Activated naive CD4-positive, alpha-beta T cell treated with anti-CD3 and anti-CD28 coated beads for 36 hours (primary cell): ENCODE measurements at regions not wholly inside any gene's neighbourhood (a gene's known extent, or its start where the extent isn't known, plus 50 kb on each side); places are given as distances from the start of the nearest gene placed in this dataset.

Source experiments
- CTCF ChIA-PET: fragments of 350-600 bp; sonication (Branson Sonifier 250); formaldehyde crosslinking; loops from one replicate; lab custom pipeline; 2021; ENCODE audit warnings: antibody characterized with exemption; lab: Charles Lee
- DNase-seq: peaks from one replicate; pipeline ENCODE4 v3.0.0-alpha.2; 2020
- H3K27ac Mint-ChIP-seq: one replicate; pipeline ENCODE4 v1.8.0; 2021; ENCODE audit warnings: mild to moderate bottlenecking, mixed read lengths
- H3K27me3 Mint-ChIP-seq: one replicate; pipeline ENCODE4 v1.8.0; 2021; ENCODE audit warnings: low read depth, mixed read lengths
- H3K36me3 Mint-ChIP-seq: one replicate; pipeline ENCODE4 v1.8.0; 2021; ENCODE audit warnings: low read depth, mixed read lengths
- H3K4me1 Mint-ChIP-seq: one replicate; pipeline ENCODE4 v1.8.0; 2021; ENCODE audit warnings: low read depth, mixed read lengths
- H3K4me3 Mint-ChIP-seq: one replicate; pipeline ENCODE4 v1.8.0; 2021; ENCODE audit warnings: mild to moderate bottlenecking, moderate library complexity, mixed read lengths
- H3K9me3 Mint-ChIP-seq: one replicate; pipeline ENCODE4 v1.8.0; 2021; ENCODE audit warnings: mixed read lengths
- intact Hi-C: fragments of 100-400 bp; cut with micrococcal nuclease; formaldehyde crosslinking; loops from one replicate; pipeline ENCODE4 v1.15.1; 2023

DNA sequence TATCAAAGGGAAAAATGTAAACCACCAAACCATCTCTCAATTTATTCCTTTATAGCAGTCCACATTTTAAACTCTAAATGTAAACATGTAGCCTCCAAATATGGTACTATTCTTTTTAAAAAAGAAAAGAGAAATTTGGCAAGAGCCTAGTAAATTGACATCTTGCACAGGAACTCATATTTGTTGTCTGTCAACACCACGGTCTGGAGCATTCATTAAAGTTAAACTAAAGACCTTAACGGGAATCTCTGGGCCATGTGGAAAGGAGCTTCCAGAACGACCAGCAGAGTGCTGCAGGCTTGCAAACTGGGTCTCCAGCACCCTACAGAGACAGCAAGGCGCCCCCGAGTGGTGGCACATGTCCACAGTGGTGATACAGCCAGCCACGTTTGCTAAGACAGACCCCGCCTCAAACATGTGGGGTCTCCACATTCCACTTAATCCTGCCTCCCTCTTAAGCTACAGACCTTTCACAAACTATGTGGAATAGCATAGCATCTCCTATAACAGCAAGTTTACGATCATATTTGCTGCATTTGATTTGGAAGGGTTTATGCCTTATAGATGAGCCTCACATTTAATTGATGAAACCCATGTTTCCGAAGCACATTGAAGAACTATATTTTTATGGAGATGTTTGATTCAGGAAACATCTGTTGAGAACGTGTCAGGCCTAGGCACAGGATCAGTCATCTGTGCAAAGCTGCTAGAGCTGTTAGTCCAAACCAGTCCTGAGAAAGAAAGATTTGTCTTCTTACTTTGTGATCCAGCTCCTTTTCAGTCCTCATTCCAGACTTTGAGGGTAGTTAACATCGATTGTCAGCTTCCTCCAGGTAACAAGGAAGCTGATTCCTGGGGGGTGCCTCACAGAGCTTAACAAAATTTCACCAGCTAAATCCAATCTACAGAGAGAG, 96.4 kb upstream of the BACE2 start:
- no peak overlapping the region for H3K27ac Mint-ChIP-seq
- DNase-seq = peak; percentile 8
- intact Hi-C loops = no loop called here
- peaks cover 28% of the 10 kb centered on the region for H3K27me3 Mint-ChIP-seq
- no peaks in the 10 kb centered on the region for H3K36me3 Mint-ChIP-seq
- CTCF ChIA-PET = interaction anchor here (0.6 to 0.7 kb wide), 3 partner anchors 9 to 378 kb away, joined by 3 to 4 read pairs (median 3); no protein-coding TSS in a partner anchor
- H3K9me3 Mint-ChIP-seq = no peaks in the 10 kb centered on the region
- peaks cover 9% of the 10 kb centered on the region for H3K4me1 Mint-ChIP-seq
- H3K4me3 Mint-ChIP-seq = no peak overlapping the region

DNA sequence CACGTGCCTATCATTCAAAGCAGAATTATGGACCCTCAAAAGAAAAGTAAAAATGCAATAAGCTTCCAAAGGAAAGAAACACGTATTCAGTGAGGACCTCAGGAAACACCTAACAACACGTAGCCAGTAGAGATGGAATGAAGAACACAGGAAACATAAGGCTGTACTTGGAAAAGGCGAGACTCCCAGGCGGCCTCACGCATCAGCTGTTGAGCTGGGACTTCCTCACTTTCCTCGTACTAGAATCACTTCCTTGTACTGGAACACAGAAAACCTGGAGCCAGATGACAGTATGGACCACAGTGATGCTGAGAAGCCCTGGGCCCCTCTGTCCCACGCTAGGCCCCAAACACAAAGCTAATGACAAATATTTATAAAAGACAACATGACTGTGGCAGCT, 94.4 kb upstream of the BACE2 start:
- Mint-ChIP-seq H3K36me3 (no peaks in the 10 kb centered on the region), H3K9me3 (no peaks in the 10 kb centered on the region), H3K4me1 (peaks cover 6% of the 10 kb centered on the region), H3K27ac (no peak overlapping the region), H3K4me3 (no peak overlapping the region), H3K27me3 (peaks cover 14% of the 10 kb centered on the region)
- CTCF ChIA-PET = interaction anchor here (1.0 kb wide), 1 partner anchor 21 kb away, joined by 3 read pairs; no protein-coding TSS in a partner anchor
- intact Hi-C loops = no loop called here
- DNase-seq = no peak

- no peak overlapping the region for H3K27ac Mint-ChIP-seq
- H3K9me3 Mint-ChIP-seq = no peaks in the 10 kb centered on the region
- no peak overlapping the region for H3K4me3 Mint-ChIP-seq
- H3K36me3 Mint-ChIP-seq = no peaks in the 10 kb centered on the region
- H3K27me3 Mint-ChIP-seq = peaks cover 4% of the 10 kb centered on the region
- CTCF ChIA-PET = no interaction called here
- DNase-seq = no peak
- H3K4me1 Mint-ChIP-seq = no peaks in the 10 kb centered on the region
- intact Hi-C loops = no loop called here
These were observed 93.4 kb upstream of the BACE2 start for GRCh38 chr21:41074396-41075184.

DNA sequence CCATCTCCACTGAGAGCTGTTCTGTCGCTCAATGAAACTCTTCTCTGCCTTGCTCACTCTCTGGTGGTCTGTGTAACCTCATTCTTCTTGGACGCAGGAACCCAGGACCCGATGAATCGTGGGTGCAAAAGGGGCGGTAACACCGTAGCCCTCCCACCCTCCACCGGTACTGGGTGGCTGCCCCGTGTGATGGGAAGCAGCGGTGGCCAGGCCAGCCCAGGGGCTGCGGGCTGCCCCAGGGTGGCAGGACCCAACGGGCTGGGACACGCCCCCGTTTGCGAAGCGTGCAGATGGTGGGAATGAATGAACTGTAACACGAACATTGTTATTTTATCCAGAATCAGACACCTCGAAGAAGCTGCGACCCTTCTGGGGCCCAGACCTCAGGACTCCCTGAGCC, 92.3 kb upstream of the BACE2 start:
- intact Hi-C loops = no loop called here
- Mint-ChIP-seq H3K4me1 (no peaks in the 10 kb centered on the region), H3K4me3 (no peak overlapping the region), H3K27me3 (peaks cover under 1% of the 10 kb centered on the region), H3K27ac (no peak overlapping the region), H3K9me3 (no peaks in the 10 kb centered on the region), H3K36me3 (no peaks in the 10 kb centered on the region)
- CTCF ChIA-PET = no interaction called here
- no peak for DNase-seq

DNA sequence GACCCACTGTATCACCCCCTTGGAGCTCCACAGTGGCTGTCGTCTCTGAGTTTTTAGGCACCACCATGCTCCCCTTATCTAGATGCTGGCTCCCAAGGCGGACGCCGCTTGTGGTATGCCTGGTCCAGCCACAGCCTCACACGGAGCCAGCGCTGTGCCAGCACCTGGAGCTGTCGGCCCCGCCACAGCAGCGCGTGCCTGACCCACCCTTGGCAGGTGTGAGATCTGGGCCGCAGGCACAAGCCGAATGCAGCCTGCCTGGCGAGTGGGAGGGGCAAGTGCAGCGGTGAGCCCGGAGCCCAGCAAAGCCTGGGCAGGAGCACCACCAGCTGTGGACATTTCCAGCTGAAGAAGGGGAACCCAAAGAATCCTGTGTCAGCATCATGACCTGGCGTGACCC, 91.9 kb upstream of the BACE2 start:
- Mint-ChIP-seq H3K4me1 (no peaks in the 10 kb centered on the region), H3K9me3 (no peaks in the 10 kb centered on the region), H3K27me3 (no peaks in the 10 kb centered on the region), H3K36me3 (no peaks in the 10 kb centered on the region), H3K27ac (no peak overlapping the region), H3K4me3 (no peak overlapping the region)
- intact Hi-C loops = no loop called here
- CTCF ChIA-PET = no interaction called here
- DNase-seq = no peak

DNA sequence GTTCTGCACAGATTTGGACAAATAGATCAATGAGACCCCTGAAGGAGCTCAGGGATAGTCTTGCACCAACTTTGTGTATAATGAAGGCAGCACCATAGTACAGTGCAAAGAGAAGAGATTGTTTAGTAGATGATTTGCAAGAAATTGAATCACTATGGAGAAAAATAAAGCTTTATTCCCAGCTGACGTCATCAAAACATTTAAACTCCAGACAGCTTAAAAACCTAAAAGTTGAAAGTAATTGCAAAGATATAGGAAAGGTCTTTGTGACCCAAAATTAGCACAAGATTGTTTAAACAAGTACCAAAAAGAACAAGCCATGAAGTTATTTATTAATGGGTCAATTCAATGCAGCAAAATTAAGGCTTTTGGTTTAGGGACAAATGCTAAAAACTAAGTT, 88.8 kb upstream of the BACE2 start:
- Mint-ChIP-seq H3K9me3 (no peaks in the 10 kb centered on the region), H3K27me3 (no peaks in the 10 kb centered on the region), H3K36me3 (no peaks in the 10 kb centered on the region), H3K27ac (no peak overlapping the region), H3K4me1 (no peaks in the 10 kb centered on the region), H3K4me3 (no peak overlapping the region)
- CTCF ChIA-PET = no interaction called here
- intact Hi-C loops = no loop called here
- no peak for DNase-seq

DNA sequence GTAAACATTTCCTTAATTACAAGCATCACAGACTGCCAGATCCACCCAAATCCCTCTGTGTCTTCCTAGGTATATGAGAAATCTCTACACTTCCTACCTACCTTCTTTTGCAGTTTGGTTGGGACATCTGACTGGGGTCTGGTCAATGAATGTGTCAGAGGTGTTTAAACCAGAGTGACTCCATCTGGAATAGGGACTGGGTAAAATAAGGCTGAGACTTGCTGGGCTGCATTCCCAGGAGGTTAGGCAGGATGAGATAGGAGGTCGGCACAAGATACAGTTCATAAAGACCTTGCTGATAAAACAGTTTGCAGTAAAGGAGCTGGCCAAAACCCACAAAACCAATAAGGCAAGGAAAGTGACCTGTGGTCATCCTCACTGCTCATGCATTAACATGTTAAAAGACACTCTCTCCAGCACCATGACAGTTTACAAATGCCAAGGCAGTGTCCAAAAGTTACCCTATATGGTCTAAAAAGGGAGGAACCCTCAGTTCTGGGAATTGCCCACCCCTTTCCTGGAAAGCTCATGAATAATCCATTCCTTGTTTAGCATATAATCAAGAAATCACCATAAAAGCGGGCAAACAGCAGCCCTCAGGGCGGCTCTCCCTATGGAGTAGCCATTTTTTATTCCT, 87.4 kb upstream of the BACE2 start:
- peaks cover 3% of the 10 kb centered on the region for H3K27me3 Mint-ChIP-seq
- DNase-seq = no peak
- no peak overlapping the region for H3K4me3 Mint-ChIP-seq
- H3K27ac Mint-ChIP-seq = no peak overlapping the region
- no peaks in the 10 kb centered on the region for H3K4me1 Mint-ChIP-seq
- intact Hi-C loops = no loop called here
- CTCF ChIA-PET = no interaction called here
- no peaks in the 10 kb centered on the region for H3K36me3 Mint-ChIP-seq
- no peaks in the 10 kb centered on the region for H3K9me3 Mint-ChIP-seq

DNA sequence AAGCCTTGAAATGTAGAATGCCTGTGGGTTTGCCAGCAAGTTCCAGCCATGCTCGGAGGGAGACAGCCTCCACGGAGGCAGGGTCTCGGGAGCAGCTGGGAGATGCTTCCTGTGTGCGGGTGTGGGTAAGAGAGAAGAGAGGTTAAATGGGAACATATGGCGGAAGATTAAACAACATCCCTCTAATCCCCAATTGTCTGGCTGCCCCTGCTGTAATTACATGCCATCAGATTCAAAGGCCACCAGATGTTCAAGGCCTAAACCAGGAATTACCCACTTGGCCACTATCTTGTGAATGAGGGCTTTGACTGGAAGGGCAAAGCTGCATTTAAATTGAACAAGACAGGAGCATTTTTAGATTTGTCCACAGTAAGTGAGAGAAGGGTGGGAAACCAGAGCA, 81.4 kb upstream of the BACE2 start:
- peaks cover 11% of the 10 kb centered on the region for H3K27me3 Mint-ChIP-seq
- no peaks in the 10 kb centered on the region for H3K36me3 Mint-ChIP-seq
- intact Hi-C loops = no loop called here
- H3K27ac Mint-ChIP-seq = no peak overlapping the region
- H3K4me3 Mint-ChIP-seq = no peak overlapping the region
- no peaks in the 10 kb centered on the region for H3K9me3 Mint-ChIP-seq
- DNase-seq = no peak
- CTCF ChIA-PET = interaction anchor here (0.5 kb wide), 1 partner anchor 31 kb away, joined by 3 read pairs; no protein-coding TSS in a partner anchor
- no peaks in the 10 kb centered on the region for H3K4me1 Mint-ChIP-seq

- no peak overlapping the region for H3K27ac Mint-ChIP-seq
- intact Hi-C loops = no loop called here
- H3K4me1 Mint-ChIP-seq = no peaks in the 10 kb centered on the region
- no peak overlapping the region for H3K4me3 Mint-ChIP-seq
- peaks cover 8% of the 10 kb centered on the region for H3K27me3 Mint-ChIP-seq
- no peak for DNase-seq
- no peaks in the 10 kb centered on the region for H3K9me3 Mint-ChIP-seq
- CTCF ChIA-PET = no interaction called here
- H3K36me3 Mint-ChIP-seq = no peaks in the 10 kb centered on the region
These were observed 77.0 kb upstream of the BACE2 start for GRCh38 chr21:41090981-41091380.

GRCh38 chr21:41091616-41092015, 76.3 kb upstream of the BACE2 start:
- DNase-seq = no peak
- Mint-ChIP-seq H3K4me1 (no peaks in the 10 kb centered on the region), H3K4me3 (no peak overlapping the region), H3K36me3 (no peaks in the 10 kb centered on the region), H3K27ac (no peak overlapping the region), H3K27me3 (peaks cover 4% of the 10 kb centered on the region), H3K9me3 (no peaks in the 10 kb centered on the region)
- CTCF ChIA-PET = no interaction called here
- intact Hi-C loops = no loop called here

DNA sequence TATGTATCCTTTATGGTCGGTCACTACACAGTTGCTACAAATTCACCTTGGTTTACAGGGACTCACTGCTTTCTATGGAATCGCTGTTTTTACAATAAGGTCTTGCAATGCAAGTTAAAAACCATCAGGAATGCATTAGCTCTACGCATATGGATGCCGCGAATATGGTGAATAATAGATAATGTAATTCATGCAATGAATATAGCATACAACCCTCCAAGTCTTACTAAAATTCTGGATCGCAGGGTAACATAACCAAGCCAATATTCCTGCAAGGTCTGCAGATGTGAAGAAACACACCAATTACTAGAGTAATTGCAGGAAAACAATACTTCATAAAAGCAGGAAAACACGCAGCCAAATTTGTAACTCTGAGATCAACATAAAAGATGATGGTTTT, 75.6 kb upstream of the BACE2 start:
- H3K9me3 Mint-ChIP-seq = no peaks in the 10 kb centered on the region
- no peak for DNase-seq
- H3K36me3 Mint-ChIP-seq = no peaks in the 10 kb centered on the region
- intact Hi-C loops = no loop called here
- no peak overlapping the region for H3K4me3 Mint-ChIP-seq
- H3K27ac Mint-ChIP-seq = no peak overlapping the region
- no peaks in the 10 kb centered on the region for H3K4me1 Mint-ChIP-seq
- H3K27me3 Mint-ChIP-seq = peaks cover 4% of the 10 kb centered on the region
- CTCF ChIA-PET = no interaction called here

GRCh38 chr21:41095983-41096382, 72.0 kb upstream of the BACE2 start:
- DNase-seq = no peak
- Mint-ChIP-seq H3K9me3 (peaks cover 4% of the 10 kb centered on the region), H3K27ac (no peak overlapping the region), H3K36me3 (no peaks in the 10 kb centered on the region), H3K4me1 (no peaks in the 10 kb centered on the region), H3K27me3 (no peaks in the 10 kb centered on the region), H3K4me3 (no peak overlapping the region)
- CTCF ChIA-PET = no interaction called here
- intact Hi-C loops = no loop called here
